NCI-H2227 (cell line): ENCODE measurements at regions not wholly inside any gene's neighbourhood (a gene's known extent, or its start where the extent isn't known, plus 50 kb on each side); places are given as distances from the start of the nearest gene placed in this dataset.
"Not testable (repeated sequence)": the region's sequence is repeated elsewhere in the genome, so short reads cannot be mapped to it uniquely, and the experiment has no call there.

Experiments
- DNase-seq: peaks from one replicate; lab custom pipeline; 2025; ENCODE audit not compliant: unreplicated experiment; lab: John Stamatoyannopoulos, UW

DNA sequence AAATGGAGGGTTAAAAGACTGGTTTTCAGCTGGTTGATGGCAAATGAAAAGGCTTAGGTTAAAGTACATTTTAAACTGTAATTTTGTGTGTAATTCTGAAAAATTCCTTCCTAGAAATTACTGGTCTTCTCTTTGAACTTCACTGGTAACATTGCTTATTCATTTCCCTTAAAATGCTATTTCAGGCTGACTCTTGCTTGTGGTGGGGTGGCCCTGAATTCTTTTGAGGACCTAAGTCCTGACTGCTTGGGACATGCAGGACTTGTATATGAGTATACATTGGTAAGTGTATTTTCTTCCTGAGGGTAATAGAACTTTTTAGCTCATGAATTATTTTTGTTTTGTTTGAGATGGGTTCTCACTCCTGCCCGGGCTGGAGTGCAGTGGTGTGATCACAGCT is 63.0 kb upstream of the ERV3-1 start:
- DNase-seq = not testable (repeated sequence)

DNA sequence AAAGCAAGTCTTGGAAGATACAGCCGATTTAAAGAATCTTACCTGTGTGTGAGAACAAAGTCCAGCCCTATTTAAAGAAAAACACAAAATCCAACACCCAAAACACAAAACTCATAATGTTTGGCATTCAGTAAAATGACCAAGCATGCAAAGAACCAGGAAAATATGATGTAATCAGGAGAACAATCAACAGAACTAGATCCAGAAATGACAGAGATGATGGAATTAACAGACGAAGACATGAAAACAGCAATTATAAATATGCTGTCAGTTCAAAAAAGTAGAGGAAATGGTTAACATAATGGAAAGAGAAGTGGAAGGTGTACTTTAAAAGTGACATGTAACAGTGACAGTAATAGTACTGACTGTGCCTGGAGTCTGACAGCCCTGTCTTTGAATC is 56.1 kb upstream of the ERV3-1 start:
- DNase-seq = not testable (repeated sequence)

DNA sequence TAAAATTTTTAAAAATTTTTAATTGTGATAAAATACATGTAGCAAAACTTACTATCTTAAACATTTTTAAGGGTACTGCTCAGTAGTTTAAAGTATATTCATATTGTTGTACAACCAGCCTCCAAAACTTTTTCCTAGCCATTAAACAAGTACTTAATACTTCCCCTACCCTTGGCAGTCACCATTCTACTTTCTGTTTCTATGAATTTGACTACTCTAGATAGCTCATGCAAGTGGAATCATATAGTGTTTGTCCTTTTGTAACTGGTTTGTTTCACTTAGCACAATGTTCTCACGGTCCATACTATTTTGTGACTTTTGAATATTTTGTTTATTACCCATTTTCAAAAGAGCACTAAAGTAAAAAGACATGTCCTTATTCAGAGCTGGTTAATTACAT is 52.8 kb upstream of the ERV3-1 start:
- not testable (repeated sequence) for DNase-seq
